Left kidney (tissue), 1 donor: ENCODE measurements at regions not wholly inside any gene's neighbourhood (a gene's known extent, or its start where the extent isn't known, plus 50 kb on each side); places are given as distances from the start of the nearest gene placed in this dataset.
"Not testable (repeated sequence)": the region's sequence is repeated elsewhere in the genome, so short reads cannot be mapped to it uniquely, and the experiment has no call there.

Experiments used
- DNase-seq: peaks from one replicate; pipeline ENCODE4 v3.0.0-alpha.2; 2013

GRCh38 chr5:44942524-44943001 lies 133.8 kb downstream of the MRPS30 start:
- no peak for DNase-seq

DNA sequence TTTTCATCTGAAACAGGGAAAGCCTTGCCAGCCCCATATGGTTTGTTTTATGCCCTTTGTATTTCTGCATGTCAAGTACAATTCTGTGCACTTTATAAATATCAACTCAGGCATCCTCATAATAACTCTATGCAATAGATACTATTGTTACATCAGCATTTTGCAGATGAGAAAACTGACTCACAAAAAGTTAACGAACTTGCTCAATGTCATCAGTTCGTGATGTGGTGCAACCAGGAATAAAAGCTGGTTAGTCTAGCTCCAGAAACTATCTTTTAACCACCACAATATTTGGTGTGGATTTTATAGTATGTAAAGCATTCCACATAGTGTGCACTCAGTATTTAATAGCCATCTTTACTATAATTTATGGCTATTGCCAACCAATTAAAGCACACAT lies 134.9 kb downstream of the MRPS30 start:
- no peak for DNase-seq

GRCh38 chr5:44945743-44946142 lies 137.0 kb downstream of the MRPS30 start:
- DNase-seq: no peak

- no peak for DNase-seq
These were observed 140.9 kb downstream of the MRPS30 start for GRCh38 chr5:44949687-44950086.

DNA sequence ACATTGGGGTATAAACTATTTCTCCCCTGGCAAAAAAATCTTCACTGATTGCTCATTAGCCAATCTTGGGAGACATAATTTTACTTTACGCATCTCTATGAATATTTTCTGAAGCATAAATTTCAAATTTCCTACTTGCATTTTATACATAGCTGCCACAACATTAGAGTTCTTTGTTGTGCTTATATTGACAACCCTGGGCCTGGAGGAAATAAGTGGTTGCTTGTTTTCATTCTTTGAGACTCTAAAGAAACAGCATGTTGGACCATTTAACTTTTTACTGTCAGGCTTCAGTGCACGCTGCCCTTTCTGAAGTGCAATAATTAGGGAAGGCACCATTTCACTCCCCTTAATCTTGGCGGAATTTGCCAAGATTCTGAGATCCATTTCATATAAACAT lies 142.6 kb downstream of the MRPS30 start:
- DNase-seq: no peak

GRCh38 chr5:44952376-44952775 lies 143.6 kb downstream of the MRPS30 start:
- peak; percentile 1 for DNase-seq

GRCh38 chr5:44953078-44953477 lies 144.3 kb downstream of the MRPS30 start:
- DNase-seq: no peak

GRCh38 chr5:44958943-44959454 lies 150.3 kb downstream of the MRPS30 start:
- DNase-seq: not testable (repeated sequence)

- no peak for DNase-seq
These were observed 161.1 kb downstream of the MRPS30 start for GRCh38 chr5:44969825-44970224.

DNA sequence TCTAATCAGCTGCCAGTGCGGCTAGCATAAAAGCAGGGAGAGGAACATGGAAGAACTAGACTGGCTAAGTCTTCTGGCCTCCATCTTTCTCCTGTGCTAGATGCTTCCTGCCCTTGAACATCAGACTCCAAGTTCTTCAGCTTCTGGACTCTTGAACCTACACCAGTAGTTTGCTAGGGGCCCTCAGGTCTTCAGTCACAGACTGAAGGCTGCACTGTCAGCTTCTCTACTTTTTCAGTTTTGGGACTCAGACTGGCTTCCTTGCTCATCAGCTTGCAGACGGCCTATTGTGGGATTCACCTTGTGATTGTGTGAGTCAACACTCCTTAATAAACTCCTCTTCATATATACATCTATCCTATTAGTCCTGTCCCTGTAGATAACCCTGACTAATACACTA lies 162.2 kb downstream of the MRPS30 start:
- DNase-seq: not testable (repeated sequence)

DNA sequence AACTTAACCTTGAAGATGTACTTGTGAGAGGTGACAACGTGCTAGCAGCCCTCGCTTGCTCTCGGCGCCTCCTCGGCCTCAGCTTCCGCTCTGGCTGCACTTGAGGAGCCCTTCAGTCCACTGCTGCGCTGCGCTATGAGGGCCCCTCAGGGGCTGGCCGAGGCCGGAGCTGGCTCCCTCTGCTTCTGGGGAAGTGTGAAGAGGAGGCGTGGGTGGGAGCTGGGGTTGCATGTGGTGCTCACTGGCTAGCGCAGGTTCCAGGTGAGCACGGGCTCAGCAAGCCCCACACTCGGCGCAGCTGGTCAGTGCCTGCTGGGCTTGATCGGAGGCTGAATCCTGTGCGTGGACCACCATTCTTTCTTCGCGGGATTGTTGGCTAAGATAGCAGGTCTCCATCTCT lies 166.1 kb downstream of the MRPS30 start:
- DNase-seq: no peak

GRCh38 chr5:44981708-44982107 lies 173.0 kb downstream of the MRPS30 start:
- no peak for DNase-seq

DNA sequence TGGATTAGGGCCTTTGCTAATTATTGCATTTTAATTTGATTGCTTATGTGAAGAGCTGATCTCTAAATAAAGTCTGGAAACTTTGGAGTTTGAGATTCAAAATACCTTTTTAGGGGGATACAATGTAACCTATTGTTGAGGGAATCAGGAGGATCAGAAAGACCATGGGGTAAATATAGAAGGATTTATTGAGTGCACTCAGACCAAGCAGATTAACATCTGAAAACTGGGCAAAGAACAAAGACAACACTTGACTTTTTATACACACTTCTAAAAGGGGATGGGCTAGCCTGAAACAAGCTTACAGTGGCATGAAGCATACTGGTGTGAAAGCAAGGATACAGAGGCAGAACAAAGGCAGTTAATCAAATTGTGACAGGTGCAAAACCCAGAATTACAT lies 174.3 kb downstream of the MRPS30 start:
- DNase-seq: no peak

GRCh38 chr5:44987026-44987425 lies 178.3 kb downstream of the MRPS30 start:
- DNase-seq: no peak

DNA sequence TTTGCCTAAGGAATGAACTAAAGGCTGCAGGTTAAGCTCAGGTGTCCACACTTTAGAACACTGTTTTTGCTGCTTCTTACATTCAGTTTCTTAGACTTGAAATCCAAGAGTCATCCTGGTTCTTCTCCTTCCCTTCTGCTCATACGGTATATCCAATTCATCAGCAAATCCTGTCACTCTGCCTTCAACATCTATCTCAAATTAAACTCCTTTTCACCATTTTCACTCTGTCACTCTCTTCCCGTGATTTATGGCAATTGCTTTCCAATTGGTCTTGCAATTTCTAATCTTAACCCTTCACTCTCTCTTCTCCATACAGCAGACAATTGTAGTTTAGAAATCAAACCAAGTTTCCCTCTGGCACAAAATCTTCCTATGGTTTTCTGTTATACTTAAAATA lies 182.9 kb downstream of the MRPS30 start:
- no peak for DNase-seq

- DNase-seq: no peak
These were observed 184.5 kb downstream of the MRPS30 start for GRCh38 chr5:44993286-44993685.

GRCh38 chr5:44997506-44997905 lies 188.8 kb downstream of the MRPS30 start:
- DNase-seq: no peak

DNA sequence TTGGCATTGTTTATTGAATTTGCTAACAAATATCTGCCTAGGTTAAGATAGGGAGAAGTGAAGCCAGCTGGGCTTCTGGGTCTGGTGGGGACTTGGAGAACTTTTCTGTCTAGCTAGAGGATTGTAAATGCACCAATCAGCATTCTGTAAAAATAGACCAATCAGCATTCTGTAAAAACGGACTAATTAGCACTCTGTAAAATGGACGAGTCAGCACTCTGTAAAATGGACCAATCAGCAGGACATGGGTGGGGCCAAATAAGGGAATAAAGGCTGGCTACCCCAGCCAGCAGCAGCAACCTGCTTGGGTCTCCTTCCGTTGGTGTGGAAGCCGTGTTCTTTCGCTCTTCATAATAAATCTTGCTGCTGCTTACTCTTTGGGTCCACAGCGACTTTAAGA lies 198.4 kb downstream of the MRPS30 start:
- DNase-seq: not testable (repeated sequence)

- DNase-seq: no peak
These were observed 208.8 kb downstream of the MRPS30 start for GRCh38 chr5:45017568-45017967.

DNA sequence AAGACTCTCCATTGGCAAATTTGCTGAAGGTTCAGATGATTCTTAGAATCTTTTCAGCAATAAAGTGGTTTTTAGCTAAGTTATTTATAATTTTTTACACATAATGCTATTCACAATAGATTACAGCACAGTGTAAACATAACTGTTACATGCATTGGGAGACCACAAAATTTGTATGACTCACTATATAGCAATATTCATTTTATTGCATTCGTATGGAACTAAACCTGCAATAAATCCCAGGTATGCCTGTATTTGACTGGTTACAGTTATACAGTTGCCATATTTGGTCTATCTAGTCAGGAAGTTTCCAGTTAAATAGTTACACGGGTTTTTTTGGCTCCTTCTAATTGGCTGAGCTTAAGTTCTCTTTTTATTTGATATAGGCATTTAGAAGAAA lies 220.8 kb downstream of the MRPS30 start:
- DNase-seq: no peak

GRCh38 chr5:45035991-45036390 lies 227.2 kb downstream of the MRPS30 start:
- DNase-seq: no peak

DNA sequence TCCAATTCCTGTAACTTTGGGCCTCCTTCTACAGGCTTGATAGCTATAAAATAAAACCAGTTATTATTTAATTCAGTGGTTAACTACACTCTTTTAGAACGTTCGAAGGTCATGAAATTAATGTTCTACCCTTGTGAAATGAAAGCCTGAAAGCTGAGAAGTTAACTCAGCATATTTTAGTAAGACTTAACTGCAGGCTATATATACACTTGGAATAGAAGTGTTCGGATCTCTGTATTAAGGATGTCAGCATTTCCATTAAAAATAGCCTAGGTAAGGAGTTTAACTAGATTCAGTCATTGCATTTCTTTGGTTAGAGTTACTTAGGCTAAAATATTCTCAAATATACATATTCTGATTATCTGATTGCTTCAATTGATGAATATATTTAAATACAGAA lies 229.2 kb downstream of the MRPS30 start:
- DNase-seq: no peak

DNA sequence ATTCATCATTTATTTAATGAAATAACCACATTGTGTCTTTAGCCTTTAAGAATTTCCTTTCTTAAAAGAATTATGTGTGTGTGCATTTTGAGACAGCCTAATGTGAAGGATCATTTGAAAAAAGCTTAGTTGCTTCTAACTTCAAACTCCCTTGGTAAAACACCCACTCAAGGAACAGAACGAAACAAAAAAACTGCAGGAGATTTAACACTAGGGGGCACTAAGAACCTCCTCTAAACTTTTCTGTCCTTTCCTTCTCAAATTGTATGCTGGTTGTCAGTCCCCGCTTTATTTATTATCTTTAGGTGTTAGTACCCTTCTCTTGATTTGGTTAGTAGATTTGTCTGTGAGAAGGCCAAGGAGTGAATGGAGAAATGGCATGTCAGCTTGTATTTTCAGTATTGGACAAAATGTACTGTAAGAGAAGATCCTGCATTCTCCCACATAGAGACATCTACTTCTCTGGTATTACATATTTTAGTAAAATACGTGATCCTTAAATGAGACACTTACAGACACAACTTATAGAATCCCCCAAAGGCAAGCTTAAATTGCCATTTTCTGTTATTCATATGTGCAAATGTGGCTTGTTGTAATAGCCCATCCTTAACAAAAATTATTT lies 229.7 kb downstream of the MRPS30 start:
- peak; percentile 46 for DNase-seq

- DNase-seq: no peak
These were observed 233.5 kb downstream of the MRPS30 start for GRCh38 chr5:45042283-45042682.
